Endothelial cell of umbilical vein (primary cell): ENCODE measurements at regions not wholly inside any gene's neighbourhood (a gene's known extent, or its start where the extent isn't known, plus 50 kb on each side); places are given as distances from the start of the nearest gene placed in this dataset.

ENCODE experiments used
- BruUV-seq: library from RNA; stranded (reverse); fragments of 400-500 nt; replicated peaks from 2 replicates; lab custom pipeline; 2021; lab: Mats Ljungman, UMichigan
- CTCF ChIA-PET: fragments of 300-600, 350-600 bp; sonication (Branson Sonifier 250); formaldehyde crosslinking; loops from one replicate; lab custom pipeline; 2021; ENCODE audit warnings: antibody characterized with exemption, inconsistent platforms; lab: Charles Lee
- POLR2A ChIA-PET: fragments of 300-600, 350-600 bp; sonication (Branson Sonifier 250); formaldehyde crosslinking; loops from one replicate; lab custom pipeline; 2021; ENCODE audit warnings: antibody characterized with exemption, inconsistent platforms; lab: Charles Lee
- DNase-seq: peaks from one replicate; pipeline ENCODE4 v3.0.0-alpha.2; 2011; ENCODE audit warnings: low read depth, low spot score
- FAIRE-seq: peaks from 2 replicates; lab custom pipeline; 2011; peaks lifted over from hg19 to GRCh38; lab: Jason Lieb, UNC
- H2AFZ ChIP-seq: 2 replicates; pipeline ENCODE4 v1.6.0; 2012; ENCODE audit warnings: low read depth, low read length, control low read depth, inconsistent platforms
- H3K27ac ChIP-seq: 2 replicates; pipeline ENCODE4 v1.5.1; 2011; ENCODE audit warnings: low read depth, mild to moderate bottlenecking, control low read depth, low read length, moderate library complexity; ENCODE audit not compliant: insufficient read depth
- H3K27me3 ChIP-seq, 2 experiments: 2 replicates each; pipeline versions ENCODE4 v1.6.0 to v1.6.1; 2011; ENCODE audit warnings: low read length in 2 of 2, mixed read lengths in 1 of 2; ENCODE audit not compliant: control insufficient read depth in 2 of 2, insufficient read depth in 2 of 2
- H3K36me3 ChIP-seq, 2 experiments: 2 replicates in 1 of 2; 3 replicates in 1 of 2; pipeline ENCODE4 v1.5.1; 2011; ENCODE audit warnings: low read length in 2 of 2, mild to moderate bottlenecking in 1 of 2, moderate library complexity in 1 of 2; ENCODE audit not compliant: control insufficient read depth in 2 of 2, insufficient read depth in 2 of 2; ENCODE audit errors: extremely low read depth in 1 of 2
- H3K4me1 ChIP-seq: 3 replicates; pipeline ENCODE4 v1.5.1; 2011; ENCODE audit warnings: mild to moderate bottlenecking, low read length; ENCODE audit not compliant: control insufficient read depth, insufficient read depth; ENCODE audit errors: extremely low read depth
- H3K4me2 ChIP-seq: 2 replicates; pipeline ENCODE4 v1.6.1; 2011; ENCODE audit warnings: low read length, control low read depth, mixed read lengths; ENCODE audit not compliant: insufficient read depth
- H3K4me3 ChIP-seq, 3 experiments: fragments of 200-600 bp in 1 of 3; sonication (generic), shearing (Covaris generic) in 1 of 3; replicated peaks in 1 of 3; 2 replicates each; pipeline ENCODE4 v1.5.1; 2011 to 2016; ENCODE audit warnings: control low read depth in 3 of 3, low read length in 3 of 3, mild to moderate bottlenecking in 2 of 3, inconsistent platforms in 1 of 3, low read depth in 1 of 3, moderate library complexity in 1 of 3; ENCODE audit not compliant: insufficient read depth in 1 of 3
- H3K79me2 ChIP-seq: 2 replicates; pipeline ENCODE4 v1.6.0; 2012; ENCODE audit warnings: low read length, inconsistent platforms; ENCODE audit not compliant: control insufficient read depth, insufficient read depth
- H3K9ac ChIP-seq: replicated peaks from 2 replicates; pipeline ENCODE3; 2011; ENCODE audit warnings: low read length, control low read depth; ENCODE audit not compliant: insufficient read depth; ENCODE audit errors: extremely low read depth
- H3K9me1 ChIP-seq: replicated peaks from 3 replicates; pipeline ENCODE4 v1.6.0; 2011; ENCODE audit warnings: mild to moderate bottlenecking, low read length; ENCODE audit not compliant: control insufficient read depth, insufficient read depth; ENCODE audit errors: extremely low read depth
- H3K9me3 ChIP-seq: replicated peaks from 2 replicates; pipeline ENCODE4 v1.5.1; 2012; ENCODE audit warnings: low read length, inconsistent platforms; ENCODE audit not compliant: control insufficient read depth, insufficient read depth
- H4K20me1 ChIP-seq: replicated peaks from 2 replicates; pipeline ENCODE3; 2011; ENCODE audit warnings: mild to moderate bottlenecking, low read length; ENCODE audit not compliant: control insufficient read depth, insufficient read depth; ENCODE audit errors: extremely low read depth
- EZH2 ChIP-seq: IDR thresholded peaks from 2 replicates; pipeline ENCODE4 v1.6.1; 2012; ENCODE audit warnings: borderline replicate concordance, low read depth, mild to moderate bottlenecking, moderate library complexity, low read length, inconsistent platforms; ENCODE audit not compliant: severe bottlenecking
- FOS ChIP-seq: IDR thresholded peaks from 2 replicates; pipeline ENCODE4 v1.6.1; 2011; ENCODE audit warnings: mild to moderate bottlenecking, low read length, moderate library complexity, borderline replicate concordance; ENCODE audit not compliant: insufficient read depth
- GATA2 ChIP-seq: IDR thresholded peaks from 2 replicates; pipeline ENCODE4 v1.7.0; 2011; ENCODE audit warnings: low read depth, mild to moderate bottlenecking, moderate library complexity, mixed read lengths, low read length; ENCODE audit not compliant: insufficient read length, insufficient read depth
- JUN ChIP-seq: IDR thresholded peaks from 2 replicates; pipeline ENCODE4 v1.6.1; 2011; ENCODE audit warnings: borderline replicate concordance, low read depth; ENCODE audit not compliant: insufficient read length, insufficient read depth
- MAX ChIP-seq: IDR thresholded peaks from 2 replicates; pipeline ENCODE4 v1.6.1; 2011; ENCODE audit not compliant: insufficient read depth, insufficient read length
- MYC ChIP-seq: IDR thresholded peaks from one replicate; pipeline ENCODE4 v1.6.1; 2011; ENCODE audit warnings: mild to moderate bottlenecking, low read depth, low read length
- POLR2A ChIP-seq: IDR thresholded peaks from 2 replicates; pipeline ENCODE4 v1.6.1; 2012; ENCODE audit warnings: low read depth, mild to moderate bottlenecking, control low read depth, low read length
- POLR2AphosphoS5 ChIP-seq: IDR thresholded peaks from 2 replicates; pipeline ENCODE4 v1.6.1; 2012; ENCODE audit warnings: low read depth, mild to moderate bottlenecking, control low read depth, low read length, moderate library complexity; ENCODE audit not compliant: insufficient read depth
- dilution Hi-C: fragments of 300-500 bp; cut with MboI; formaldehyde crosslinking; loops from one replicate; pipeline ENCODE4 v1.15.0; 2019; ENCODE audit warnings: low sequenced_read_pairs; ENCODE audit not compliant: extremely low pct_ligation_motif_present
- intact Hi-C: fragments of 100-400 bp; cut with micrococcal nuclease; formaldehyde crosslinking; loops from one replicate; pipeline ENCODE4 v1.10.0; 2022
- TF ChIP-seq, protein P1 (sequence below), 2 donors: IDR thresholded peaks; 1 replicate in 1 of 2; 2 replicates in 1 of 2; pipeline ENCODE4 v1.5.1; 2011; ENCODE audit warnings: low read length in 2 of 2, mild to moderate bottlenecking in 2 of 2, moderate library complexity in 2 of 2, control low read depth in 1 of 2, inconsistent platforms in 1 of 2, low read depth in 1 of 2; ENCODE audit not compliant: insufficient read depth in 1 of 2; ENCODE audit errors: extremely low read depth in 1 of 2

DNA sequence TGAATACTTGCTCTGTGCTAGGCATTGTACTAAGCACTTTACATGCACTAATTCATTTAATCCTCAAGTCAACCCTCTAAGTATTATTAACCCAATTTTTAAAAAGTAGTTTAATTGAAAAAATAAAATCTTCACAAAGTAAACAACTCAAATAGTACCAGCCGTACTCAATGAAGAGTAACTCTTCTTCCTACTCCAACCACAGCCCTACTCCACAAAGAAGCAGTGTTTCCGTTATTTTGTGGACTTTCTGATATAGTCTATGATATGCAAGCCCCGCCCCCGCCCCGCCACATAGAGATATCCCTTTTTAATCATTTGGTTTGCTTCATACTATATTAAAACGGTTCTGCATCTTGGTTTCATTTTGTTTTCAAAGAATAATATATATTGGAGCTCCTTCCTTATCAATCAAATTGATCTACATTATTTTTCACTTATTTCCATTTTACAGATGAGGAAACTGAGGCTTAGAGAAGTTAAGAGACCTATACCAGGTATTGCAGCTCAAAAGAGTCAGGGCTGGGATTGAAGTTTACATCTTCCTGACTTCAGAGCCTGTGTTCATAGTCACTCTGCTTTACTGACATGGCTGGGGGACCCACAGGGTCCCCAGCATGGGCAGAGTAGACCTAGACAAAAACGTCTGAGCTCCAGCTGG, 78.6 kb downstream of the PCDH1 start:
- dilution Hi-C loops (no loop called here), intact Hi-C loops (no loop called here)
- Histone ChIP-seq H3K36me3 (no peaks in the 10 kb centered on the region), H2AFZ (no peak overlapping the region), H3K9me1 (no peaks in the 10 kb centered on the region), H3K4me3 (no peak overlapping the region), H3K9ac (no peak overlapping the region), H3K27me3 (peaks cover 0 to 5% of the 10 kb centered on the region in 2 experiments), H3K79me2 (no peaks in the 10 kb centered on the region), H4K20me1 (no peaks in the 10 kb centered on the region), H3K4me1 (peaks cover 8% of the 10 kb centered on the region), H3K4me2 (no peak overlapping the region), H3K27ac (no peak overlapping the region), H3K9me3 (no peaks in the 10 kb centered on the region)
- no peak for DNase-seq
- no peak for FAIRE-seq
- POLR2A ChIA-PET: no interaction called here
- CTCF ChIA-PET: interaction anchor here (3.3 kb wide), 1 partner anchor 18 kb away, joined by 7 read pairs; no protein-coding TSS in a partner anchor
- no TSS peak for BruUV-seq
- TF ChIP-seq MAX: no peak
- TF ChIP-seq, protein P1, sequence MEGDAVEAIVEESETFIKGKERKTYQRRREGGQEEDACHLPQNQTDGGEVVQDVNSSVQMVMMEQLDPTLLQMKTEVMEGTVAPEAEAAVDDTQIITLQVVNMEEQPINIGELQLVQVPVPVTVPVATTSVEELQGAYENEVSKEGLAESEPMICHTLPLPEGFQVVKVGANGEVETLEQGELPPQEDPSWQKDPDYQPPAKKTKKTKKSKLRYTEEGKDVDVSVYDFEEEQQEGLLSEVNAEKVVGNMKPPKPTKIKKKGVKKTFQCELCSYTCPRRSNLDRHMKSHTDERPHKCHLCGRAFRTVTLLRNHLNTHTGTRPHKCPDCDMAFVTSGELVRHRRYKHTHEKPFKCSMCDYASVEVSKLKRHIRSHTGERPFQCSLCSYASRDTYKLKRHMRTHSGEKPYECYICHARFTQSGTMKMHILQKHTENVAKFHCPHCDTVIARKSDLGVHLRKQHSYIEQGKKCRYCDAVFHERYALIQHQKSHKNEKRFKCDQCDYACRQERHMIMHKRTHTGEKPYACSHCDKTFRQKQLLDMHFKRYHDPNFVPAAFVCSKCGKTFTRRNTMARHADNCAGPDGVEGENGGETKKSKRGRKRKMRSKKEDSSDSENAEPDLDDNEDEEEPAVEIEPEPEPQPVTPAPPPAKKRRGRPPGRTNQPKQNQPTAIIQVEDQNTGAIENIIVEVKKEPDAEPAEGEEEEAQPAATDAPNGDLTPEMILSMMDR (IDR thresholded peaks at IDR 0.05; ENCODE audit: extremely low read depth in 1 of 2, insufficient read depth in 1 of 2, low read depth in 1 of 2, low read length in 2 of 2): no peak
- TF ChIP-seq FOS: no peak
- TF ChIP-seq JUN: no peak
- no peak for TF ChIP-seq POLR2A
- TF ChIP-seq POLR2AphosphoS5: no peak
- TF ChIP-seq EZH2: no peak
- TF ChIP-seq GATA2: no peak
- no peak for TF ChIP-seq MYC
